ENCODE measurements at regions not wholly inside any gene's neighbourhood (a gene's known extent, or its start where the extent isn't known, plus 50 kb on each side); places are given as distances from the start of the nearest gene placed in this dataset.

DNA sequence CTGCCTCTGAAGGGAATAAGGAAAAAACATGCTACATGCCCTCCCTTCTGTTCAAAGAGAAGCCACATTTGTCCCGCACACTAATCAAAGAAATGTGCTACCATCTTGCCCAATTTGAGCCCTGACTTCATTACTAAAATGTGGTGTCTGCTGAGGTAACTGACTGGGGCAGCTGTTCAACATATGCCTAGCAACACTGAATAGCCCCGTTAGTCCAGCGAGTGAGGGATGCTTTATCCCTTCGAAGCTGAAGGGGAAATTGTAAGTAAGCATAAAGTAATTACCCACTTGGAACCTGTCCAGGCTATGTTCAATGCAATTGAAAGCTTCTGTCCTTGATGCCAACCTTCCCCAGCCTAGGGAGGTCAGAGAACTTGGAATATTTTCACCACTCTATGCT lies 310.6 kb downstream of the SEC16B start:
- no TSS peak for BruUV-seq (replicated peaks)
- Histone ChIP-seq H3K9me3 (ENCODE audit: control insufficient read depth, insufficient read depth, low read depth, low read length) (no peaks in the 10 kb centered on the region), H3K36me3 (ENCODE audit: control insufficient read depth, insufficient read depth, low read length) (no peaks in the 10 kb centered on the region), H3K4me3 (ENCODE audit: low read depth in 2 of 2, low read length in 2 of 2) (no peak overlapping the region), H3K27ac (ENCODE audit: low read length) (no peak overlapping the region), H3K27me3 (ENCODE audit: control insufficient read depth, insufficient read depth, low read length) (no peaks in the 10 kb centered on the region), H3K4me1 (ENCODE audit: control insufficient read depth, insufficient read depth, low read length) (no peaks in the 10 kb centered on the region)
- in situ Hi-C loops (cut with HindIII; ENCODE audit: low pct_unique_long_range_greater_than_20kb, low sequenced_read_pairs) (no loop called here), intact Hi-C loops (cut with micrococcal nuclease; ENCODE audit: unreplicated experiment) (no loop called here)
- CTCF ChIA-PET, result no interaction called here
- POLR2A ChIA-PET, result no interaction called here
- ATAC-seq (no peak), DNase-seq (ENCODE audit: low read depth, low spot score) (no peak)
- TF ChIP-seq, protein P1, sequence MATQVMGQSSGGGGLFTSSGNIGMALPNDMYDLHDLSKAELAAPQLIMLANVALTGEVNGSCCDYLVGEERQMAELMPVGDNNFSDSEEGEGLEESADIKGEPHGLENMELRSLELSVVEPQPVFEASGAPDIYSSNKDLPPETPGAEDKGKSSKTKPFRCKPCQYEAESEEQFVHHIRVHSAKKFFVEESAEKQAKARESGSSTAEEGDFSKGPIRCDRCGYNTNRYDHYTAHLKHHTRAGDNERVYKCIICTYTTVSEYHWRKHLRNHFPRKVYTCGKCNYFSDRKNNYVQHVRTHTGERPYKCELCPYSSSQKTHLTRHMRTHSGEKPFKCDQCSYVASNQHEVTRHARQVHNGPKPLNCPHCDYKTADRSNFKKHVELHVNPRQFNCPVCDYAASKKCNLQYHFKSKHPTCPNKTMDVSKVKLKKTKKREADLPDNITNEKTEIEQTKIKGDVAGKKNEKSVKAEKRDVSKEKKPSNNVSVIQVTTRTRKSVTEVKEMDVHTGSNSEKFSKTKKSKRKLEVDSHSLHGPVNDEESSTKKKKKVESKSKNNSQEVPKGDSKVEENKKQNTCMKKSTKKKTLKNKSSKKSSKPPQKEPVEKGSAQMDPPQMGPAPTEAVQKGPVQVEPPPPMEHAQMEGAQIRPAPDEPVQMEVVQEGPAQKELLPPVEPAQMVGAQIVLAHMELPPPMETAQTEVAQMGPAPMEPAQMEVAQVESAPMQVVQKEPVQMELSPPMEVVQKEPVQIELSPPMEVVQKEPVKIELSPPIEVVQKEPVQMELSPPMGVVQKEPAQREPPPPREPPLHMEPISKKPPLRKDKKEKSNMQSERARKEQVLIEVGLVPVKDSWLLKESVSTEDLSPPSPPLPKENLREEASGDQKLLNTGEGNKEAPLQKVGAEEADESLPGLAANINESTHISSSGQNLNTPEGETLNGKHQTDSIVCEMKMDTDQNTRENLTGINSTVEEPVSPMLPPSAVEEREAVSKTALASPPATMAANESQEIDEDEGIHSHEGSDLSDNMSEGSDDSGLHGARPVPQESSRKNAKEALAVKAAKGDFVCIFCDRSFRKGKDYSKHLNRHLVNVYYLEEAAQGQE (IDR thresholded peaks at IDR 0.05; ENCODE audit: insufficient read depth in 1 of 2, low read depth in 2 of 2, low read length in 1 of 2), result no peak
- TF ChIP-seq TCF7L2 (IDR thresholded peaks at IDR 0.05; ENCODE audit: low read depth, low read length) (no peak), SIN3A (IDR thresholded peaks at IDR 0.05; ENCODE audit: borderline replicate concordance, insufficient read depth, low read depth, low read length) (no peak)
- TF ChIP-seq, protein P2, sequence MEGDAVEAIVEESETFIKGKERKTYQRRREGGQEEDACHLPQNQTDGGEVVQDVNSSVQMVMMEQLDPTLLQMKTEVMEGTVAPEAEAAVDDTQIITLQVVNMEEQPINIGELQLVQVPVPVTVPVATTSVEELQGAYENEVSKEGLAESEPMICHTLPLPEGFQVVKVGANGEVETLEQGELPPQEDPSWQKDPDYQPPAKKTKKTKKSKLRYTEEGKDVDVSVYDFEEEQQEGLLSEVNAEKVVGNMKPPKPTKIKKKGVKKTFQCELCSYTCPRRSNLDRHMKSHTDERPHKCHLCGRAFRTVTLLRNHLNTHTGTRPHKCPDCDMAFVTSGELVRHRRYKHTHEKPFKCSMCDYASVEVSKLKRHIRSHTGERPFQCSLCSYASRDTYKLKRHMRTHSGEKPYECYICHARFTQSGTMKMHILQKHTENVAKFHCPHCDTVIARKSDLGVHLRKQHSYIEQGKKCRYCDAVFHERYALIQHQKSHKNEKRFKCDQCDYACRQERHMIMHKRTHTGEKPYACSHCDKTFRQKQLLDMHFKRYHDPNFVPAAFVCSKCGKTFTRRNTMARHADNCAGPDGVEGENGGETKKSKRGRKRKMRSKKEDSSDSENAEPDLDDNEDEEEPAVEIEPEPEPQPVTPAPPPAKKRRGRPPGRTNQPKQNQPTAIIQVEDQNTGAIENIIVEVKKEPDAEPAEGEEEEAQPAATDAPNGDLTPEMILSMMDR (IDR thresholded peaks at IDR 0.05), result no peak

DNA sequence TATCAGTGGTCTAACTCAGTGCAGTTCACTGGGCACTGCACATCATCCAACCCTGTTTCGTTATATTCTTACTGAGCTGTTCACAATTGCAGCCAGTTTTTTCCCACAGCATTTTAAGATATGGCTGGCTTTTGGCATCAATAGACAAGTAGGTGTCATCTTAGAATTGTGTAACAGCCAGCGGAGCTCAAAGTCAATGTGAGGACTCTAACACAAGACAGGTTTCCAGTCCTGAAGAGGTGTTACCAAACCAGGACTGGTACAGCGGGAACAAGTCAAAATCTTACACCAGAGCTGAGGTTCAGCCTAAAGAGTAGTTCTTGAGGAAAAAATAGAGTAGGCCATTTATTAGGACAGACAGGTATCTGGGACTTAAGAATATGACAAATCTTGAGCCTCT lies 313.3 kb downstream of the SEC16B start:
- ChIA-PET CTCF (no interaction called here), POLR2A (no interaction called here)
- in situ Hi-C loops (cut with HindIII; ENCODE audit: low pct_unique_long_range_greater_than_20kb, low sequenced_read_pairs) (no loop called here), intact Hi-C loops (cut with micrococcal nuclease; ENCODE audit: unreplicated experiment) (no loop called here)
- no peaks in the 10 kb centered on the region for H3K9me3 ChIP-seq (ENCODE audit: control insufficient read depth, insufficient read depth, low read depth, low read length)
- no peaks in the 10 kb centered on the region for H3K36me3 ChIP-seq (ENCODE audit: control insufficient read depth, insufficient read depth, low read length)
- BruUV-seq (replicated peaks), result no TSS peak
- H3K27ac ChIP-seq (ENCODE audit: low read length), result no peak overlapping the region
- no peak for ATAC-seq
- TF ChIP-seq SIN3A (IDR thresholded peaks at IDR 0.05; ENCODE audit: borderline replicate concordance, insufficient read depth, low read depth, low read length) (no peak), POLR2AphosphoS5 (IDR thresholded peaks at IDR 0.05; ENCODE audit: low read depth, low read length) (no peak), TCF7L2 (IDR thresholded peaks at IDR 0.05; ENCODE audit: low read depth, low read length) (no peak)
- TF ChIP-seq, protein P2 (IDR thresholded peaks at IDR 0.05), result no peak
- no peak for DNase-seq (ENCODE audit: low read depth, low spot score)
- H3K4me1 ChIP-seq (ENCODE audit: control insufficient read depth, insufficient read depth, low read length), result no peaks in the 10 kb centered on the region
- no peaks in the 10 kb centered on the region for H3K27me3 ChIP-seq (ENCODE audit: control insufficient read depth, insufficient read depth, low read length)
- no peak overlapping the region for H3K4me3 ChIP-seq (ENCODE audit: low read depth in 2 of 2, low read length in 2 of 2)

DNA sequence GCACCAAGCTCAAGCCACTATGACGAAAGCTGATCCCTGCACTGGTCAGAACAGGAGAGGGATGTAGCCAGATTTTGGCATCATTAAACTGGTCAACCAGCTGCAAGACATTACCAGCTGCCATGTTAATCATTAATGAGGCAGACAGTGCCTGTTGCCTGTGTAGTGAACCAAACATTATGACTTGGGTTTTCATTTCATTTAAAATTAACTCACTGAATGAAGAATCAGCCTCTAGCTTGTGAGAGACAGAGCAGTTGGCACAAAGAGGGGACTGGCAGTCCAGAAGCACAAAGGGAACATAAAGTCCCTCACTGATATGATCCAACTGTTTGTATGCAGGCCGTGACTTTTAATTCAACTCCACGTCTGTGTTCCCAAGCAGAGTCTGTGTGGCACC lies 318.9 kb downstream of the SEC16B start:
- Histone ChIP-seq H3K27me3 (ENCODE audit: control insufficient read depth, insufficient read depth, low read length) (no peaks in the 10 kb centered on the region), H3K4me3 (ENCODE audit: low read depth in 2 of 2, low read length in 2 of 2) (no peak overlapping the region), H3K36me3 (ENCODE audit: control insufficient read depth, insufficient read depth, low read length) (no peaks in the 10 kb centered on the region), H3K9me3 (ENCODE audit: control insufficient read depth, insufficient read depth, low read depth, low read length) (no peaks in the 10 kb centered on the region), H3K27ac (ENCODE audit: low read length) (no peak overlapping the region), H3K4me1 (ENCODE audit: control insufficient read depth, insufficient read depth, low read length) (no peaks in the 10 kb centered on the region)
- in situ Hi-C loops (cut with HindIII; ENCODE audit: low pct_unique_long_range_greater_than_20kb, low sequenced_read_pairs), result no loop called here
- ChIA-PET POLR2A (no interaction called here), CTCF (no interaction called here)
- TF ChIP-seq SIN3A (IDR thresholded peaks at IDR 0.05; ENCODE audit: borderline replicate concordance, insufficient read depth, low read depth, low read length), result no peak
- TF ChIP-seq TCF7L2 (IDR thresholded peaks at IDR 0.05; ENCODE audit: low read depth, low read length), result no peak
- TF ChIP-seq, protein P2 (IDR thresholded peaks at IDR 0.05), result no peak
- no peak for TF ChIP-seq POLR2AphosphoS5 (IDR thresholded peaks at IDR 0.05; ENCODE audit: low read depth, low read length)
- TF ChIP-seq, protein P1 (IDR thresholded peaks at IDR 0.05; ENCODE audit: insufficient read depth in 1 of 2, low read depth in 2 of 2, low read length in 1 of 2), result no peak
- no peak for DNase-seq (ENCODE audit: low read depth, low spot score)
- no peak for ATAC-seq
- intact Hi-C loops (cut with micrococcal nuclease; ENCODE audit: unreplicated experiment), result no loop called here
- BruUV-seq (replicated peaks), result no TSS peak

All from Panc1 (cell line).